ENCODE measurements at regions not wholly inside any gene's neighbourhood (a gene's known extent, or its start where the extent isn't known, plus 50 kb on each side); places are given as distances from the start of the nearest gene placed in this dataset.

GRCh38 chr12:113528606-113529293 is 57.1 kb upstream of the LHX5 start:
- H3K4me3 ChIP-seq (ENCODE audit: low read depth, low read length) = no peak overlapping the region
- ChIA-PET CTCF (interaction anchor here (0.6 kb wide), 1 partner anchor 29 kb away, joined by 3 read pairs; no protein-coding TSS in a partner anchor), POLR2A (no interaction called here)
- H3K4me1 ChIP-seq = no peaks in the 10 kb centered on the region
- no peak for DNase-seq
- no peak for TF ChIP-seq CTCF (IDR thresholded peaks at IDR 0.05; ENCODE audit: insufficient read depth in 1 of 2, low read depth in 1 of 2, low read length in 1 of 2, severe bottlenecking in 1 of 2, unreplicated experiment in 1 of 2)
- no peaks in the 10 kb centered on the region for H3K36me3 ChIP-seq (ENCODE audit: control insufficient read depth, insufficient read depth, low read length)
- no peaks in the 10 kb centered on the region; the same call in 1 of the 2 replicates for H3K27me3 ChIP-seq (replicated peaks; ENCODE audit: control insufficient read depth, insufficient read depth, low read length)
- no peak overlapping the region for H3K4me3 Mint-ChIP-seq (ENCODE audit: unreplicated experiment)
- H3K27ac Mint-ChIP-seq (ENCODE audit: unreplicated experiment) = no peak overlapping the region
- BruUV-seq (replicated peaks) = no TSS peak
- no peaks in the 10 kb centered on the region for H3K9me3 ChIP-seq
- intact Hi-C loops (cut with micrococcal nuclease; ENCODE audit: unreplicated experiment) = no loop called here
- H3K27me3 Mint-ChIP-seq (ENCODE audit: insufficient read depth, unreplicated experiment) = peaks cover 28% of the 10 kb centered on the region
- H3K4me1 Mint-ChIP-seq (ENCODE audit: low read depth, unreplicated experiment) = no peaks in the 10 kb centered on the region
- no peaks in the 10 kb centered on the region for H3K9me3 Mint-ChIP-seq (ENCODE audit: unreplicated experiment)
- H3K36me3 Mint-ChIP-seq (ENCODE audit: insufficient read depth, unreplicated experiment) = no peaks in the 10 kb centered on the region

DNA sequence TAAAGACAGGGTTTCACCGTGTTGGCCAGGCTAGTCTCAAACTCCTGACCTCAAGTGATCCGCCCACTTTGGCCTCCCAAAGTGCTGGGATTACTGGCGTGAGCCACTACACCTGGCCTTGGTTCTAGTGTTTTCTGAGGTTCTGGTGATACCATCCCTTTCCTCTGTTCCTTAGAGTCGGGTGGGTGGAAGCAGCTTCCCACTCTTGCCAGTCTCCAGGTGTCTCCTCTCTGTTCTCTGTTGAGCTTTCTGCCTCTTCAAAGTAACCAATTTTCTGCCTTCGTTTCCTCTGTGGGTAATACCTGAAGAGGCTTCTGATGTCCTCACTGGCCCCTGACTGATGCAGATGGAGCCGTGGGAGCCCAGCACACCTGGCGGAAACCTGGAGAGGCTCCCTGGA is 53.4 kb upstream of the LHX5 start:
- H3K36me3 Mint-ChIP-seq (ENCODE audit: insufficient read depth, unreplicated experiment) = no peaks in the 10 kb centered on the region
- no peak overlapping the region for H3K4me3 ChIP-seq (ENCODE audit: low read depth, low read length)
- no peaks in the 10 kb centered on the region for H3K4me1 Mint-ChIP-seq (ENCODE audit: low read depth, unreplicated experiment)
- no peaks in the 10 kb centered on the region for H3K4me1 ChIP-seq
- no peaks in the 10 kb centered on the region for H3K9me3 Mint-ChIP-seq (ENCODE audit: unreplicated experiment)
- H3K4me3 Mint-ChIP-seq (ENCODE audit: unreplicated experiment) = no peak overlapping the region
- no TSS peak for BruUV-seq (replicated peaks)
- H3K27me3 ChIP-seq (replicated peaks; ENCODE audit: control insufficient read depth, insufficient read depth, low read length) = no peaks in the 10 kb centered on the region
- peaks cover 39% of the 10 kb centered on the region for H3K27me3 Mint-ChIP-seq (ENCODE audit: insufficient read depth, unreplicated experiment)
- no peak overlapping the region for H3K27ac Mint-ChIP-seq (ENCODE audit: unreplicated experiment)
- H3K36me3 ChIP-seq (ENCODE audit: control insufficient read depth, insufficient read depth, low read length) = no peaks in the 10 kb centered on the region
- DNase-seq = no peak
- no peaks in the 10 kb centered on the region for H3K9me3 ChIP-seq
- POLR2A ChIA-PET = no interaction called here
- CTCF ChIA-PET = no interaction called here
- intact Hi-C loops (cut with micrococcal nuclease; ENCODE audit: unreplicated experiment) = no loop called here
- TF ChIP-seq CTCF (IDR thresholded peaks at IDR 0.05; ENCODE audit: insufficient read depth in 1 of 2, low read depth in 1 of 2, low read length in 1 of 2, severe bottlenecking in 1 of 2, unreplicated experiment in 1 of 2) = no peak

- no peaks in the 10 kb centered on the region for H3K9me3 ChIP-seq
- Mint-ChIP-seq H3K27ac (ENCODE audit: unreplicated experiment) (no peak overlapping the region), H3K27me3 (ENCODE audit: insufficient read depth, unreplicated experiment) (peaks cover 39% of the 10 kb centered on the region), H3K4me3 (ENCODE audit: unreplicated experiment) (no peak overlapping the region), H3K9me3 (ENCODE audit: unreplicated experiment) (no peaks in the 10 kb centered on the region), H3K36me3 (ENCODE audit: insufficient read depth, unreplicated experiment) (no peaks in the 10 kb centered on the region), H3K4me1 (ENCODE audit: low read depth, unreplicated experiment) (no peaks in the 10 kb centered on the region)
- no peak overlapping the region for H3K4me3 ChIP-seq (ENCODE audit: low read depth, low read length)
- no TSS peak for BruUV-seq (replicated peaks)
- H3K27me3 ChIP-seq (replicated peaks; ENCODE audit: control insufficient read depth, insufficient read depth, low read length) = no peaks in the 10 kb centered on the region
- H3K36me3 ChIP-seq (ENCODE audit: control insufficient read depth, insufficient read depth, low read length) = no peaks in the 10 kb centered on the region
- POLR2A ChIA-PET = no interaction called here
- TF ChIP-seq CTCF (IDR thresholded peaks at IDR 0.05; ENCODE audit: insufficient read depth in 1 of 2, low read depth in 1 of 2, low read length in 1 of 2, severe bottlenecking in 1 of 2, unreplicated experiment in 1 of 2) = no peak
- no peaks in the 10 kb centered on the region for H3K4me1 ChIP-seq
- CTCF ChIA-PET = interaction anchor here (0.6 kb wide), 1 partner anchor 60 kb away, joined by 3 read pairs; no protein-coding TSS in a partner anchor
- intact Hi-C loops (cut with micrococcal nuclease; ENCODE audit: unreplicated experiment) = no loop called here
- DNase-seq = no peak
Measured at GRCh38 chr12:113524495-113524894, 52.8 kb upstream of the LHX5 start.

All from Caco-2 (cell line).